ENCODE measurements at regions not wholly inside any gene's neighbourhood (a gene's known extent, or its start where the extent isn't known, plus 50 kb on each side); places are given as distances from the start of the nearest gene placed in this dataset.

DNA sequence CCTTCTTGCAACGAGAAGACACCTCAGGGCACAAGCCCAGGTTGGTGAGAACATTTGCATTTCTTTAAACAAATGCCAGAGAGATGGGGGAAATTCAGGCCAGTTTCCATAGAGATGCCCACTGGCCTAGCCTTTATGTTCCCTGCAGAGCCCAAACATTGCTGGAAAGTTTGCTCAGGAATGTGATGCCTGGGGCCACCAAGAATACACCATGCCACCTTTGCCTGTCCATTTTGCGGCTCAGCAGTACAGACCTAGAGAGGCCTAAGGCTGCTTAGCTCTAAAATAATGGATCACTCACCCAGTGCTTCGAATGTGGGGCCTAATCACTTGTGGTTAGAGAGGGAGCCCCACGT, 210.0 kb downstream of the RPLP1 start:
- ChIA-PET CTCF (interaction anchor here (1.1 kb wide), 1 partner anchor 825 kb away, joined by 3 read pairs; no protein-coding TSS in a partner anchor), POLR2A (no interaction called here)
- TF ChIP-seq, protein P1, sequence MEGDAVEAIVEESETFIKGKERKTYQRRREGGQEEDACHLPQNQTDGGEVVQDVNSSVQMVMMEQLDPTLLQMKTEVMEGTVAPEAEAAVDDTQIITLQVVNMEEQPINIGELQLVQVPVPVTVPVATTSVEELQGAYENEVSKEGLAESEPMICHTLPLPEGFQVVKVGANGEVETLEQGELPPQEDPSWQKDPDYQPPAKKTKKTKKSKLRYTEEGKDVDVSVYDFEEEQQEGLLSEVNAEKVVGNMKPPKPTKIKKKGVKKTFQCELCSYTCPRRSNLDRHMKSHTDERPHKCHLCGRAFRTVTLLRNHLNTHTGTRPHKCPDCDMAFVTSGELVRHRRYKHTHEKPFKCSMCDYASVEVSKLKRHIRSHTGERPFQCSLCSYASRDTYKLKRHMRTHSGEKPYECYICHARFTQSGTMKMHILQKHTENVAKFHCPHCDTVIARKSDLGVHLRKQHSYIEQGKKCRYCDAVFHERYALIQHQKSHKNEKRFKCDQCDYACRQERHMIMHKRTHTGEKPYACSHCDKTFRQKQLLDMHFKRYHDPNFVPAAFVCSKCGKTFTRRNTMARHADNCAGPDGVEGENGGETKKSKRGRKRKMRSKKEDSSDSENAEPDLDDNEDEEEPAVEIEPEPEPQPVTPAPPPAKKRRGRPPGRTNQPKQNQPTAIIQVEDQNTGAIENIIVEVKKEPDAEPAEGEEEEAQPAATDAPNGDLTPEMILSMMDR (IDR thresholded peaks at IDR 0.05; ENCODE audit: low read depth, low read length) = no peak
- H3K27ac ChIP-seq (ENCODE audit: low read depth, low read length) = no peak overlapping the region
- H3K4me3 ChIP-seq (ENCODE audit: low read depth, low read length) = no peak overlapping the region
- H3K27me3 ChIP-seq (ENCODE audit: control insufficient read depth, insufficient read depth, low read length) = peaks cover 49% of the 10 kb centered on the region
- no peaks in the 10 kb centered on the region for H3K9me3 ChIP-seq (ENCODE audit: control insufficient read depth, insufficient read depth, low read length)
- DNase-seq (ENCODE audit: low read depth, low spot score) = no peak

DNA sequence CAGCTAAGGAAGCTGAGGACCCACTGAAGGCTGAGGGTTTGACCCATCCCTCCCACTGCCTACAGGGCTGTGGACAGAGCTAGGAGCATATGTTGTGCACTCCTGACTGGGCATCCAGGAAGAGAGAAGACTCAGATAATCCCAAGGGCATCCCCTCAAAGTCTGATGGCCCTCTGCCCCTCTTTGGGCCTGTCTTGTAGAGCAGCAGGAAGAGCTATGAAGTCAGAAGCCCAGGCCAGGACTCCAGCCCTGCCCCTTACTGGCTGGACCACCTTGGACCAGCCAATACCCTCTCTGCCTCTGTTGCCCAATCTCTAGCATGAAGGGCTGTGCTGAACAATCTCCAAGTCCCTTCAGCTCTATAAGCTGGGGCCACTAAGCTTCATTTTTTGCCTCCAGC, 210.8 kb downstream of the RPLP1 start:
- Histone ChIP-seq H3K9me3 (ENCODE audit: control insufficient read depth, insufficient read depth, low read length) (no peaks in the 10 kb centered on the region), H3K27me3 (ENCODE audit: control insufficient read depth, insufficient read depth, low read length) (peaks cover 48% of the 10 kb centered on the region), H3K27ac (ENCODE audit: low read depth, low read length) (no peak overlapping the region), H3K4me3 (ENCODE audit: low read depth, low read length) (no peak overlapping the region)
- ChIA-PET CTCF (interaction anchor here (1.1 kb wide), 1 partner anchor 824 kb away, joined by 3 read pairs; no protein-coding TSS in a partner anchor), POLR2A (no interaction called here)
- TF ChIP-seq, protein P1 (IDR thresholded peaks at IDR 0.05; ENCODE audit: low read depth, low read length) = no peak
- DNase-seq (ENCODE audit: low read depth, low spot score) = no peak

DNA sequence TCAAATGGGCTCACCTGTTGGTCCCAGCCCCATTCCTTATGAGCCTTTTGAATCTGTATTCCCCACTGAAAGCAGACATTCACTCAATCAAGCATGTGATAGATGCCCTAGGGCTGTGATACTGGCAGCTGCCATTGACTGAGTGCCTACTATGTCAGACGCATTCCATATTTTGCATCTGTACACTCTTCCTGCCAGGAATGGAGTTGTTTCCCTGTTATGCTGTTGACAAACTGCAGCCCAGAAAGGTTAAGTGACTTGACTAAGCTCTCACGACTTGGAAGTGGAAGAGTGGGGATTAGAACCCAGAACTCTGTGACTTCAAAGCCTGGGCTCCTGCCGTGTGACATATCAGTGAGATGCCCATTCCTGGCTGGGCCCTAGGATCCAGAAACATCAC, 211.4 kb downstream of the RPLP1 start:
- Histone ChIP-seq H3K27ac (ENCODE audit: low read depth, low read length) (no peak overlapping the region), H3K27me3 (ENCODE audit: control insufficient read depth, insufficient read depth, low read length) (peaks cover 45% of the 10 kb centered on the region), H3K4me3 (ENCODE audit: low read depth, low read length) (no peak overlapping the region), H3K9me3 (ENCODE audit: control insufficient read depth, insufficient read depth, low read length) (no peaks in the 10 kb centered on the region)
- POLR2A ChIA-PET = no interaction called here
- TF ChIP-seq, protein P1 (IDR thresholded peaks at IDR 0.05; ENCODE audit: low read depth, low read length) = no peak
- CTCF ChIA-PET = no interaction called here
- DNase-seq (ENCODE audit: low read depth, low spot score) = no peak

DNA sequence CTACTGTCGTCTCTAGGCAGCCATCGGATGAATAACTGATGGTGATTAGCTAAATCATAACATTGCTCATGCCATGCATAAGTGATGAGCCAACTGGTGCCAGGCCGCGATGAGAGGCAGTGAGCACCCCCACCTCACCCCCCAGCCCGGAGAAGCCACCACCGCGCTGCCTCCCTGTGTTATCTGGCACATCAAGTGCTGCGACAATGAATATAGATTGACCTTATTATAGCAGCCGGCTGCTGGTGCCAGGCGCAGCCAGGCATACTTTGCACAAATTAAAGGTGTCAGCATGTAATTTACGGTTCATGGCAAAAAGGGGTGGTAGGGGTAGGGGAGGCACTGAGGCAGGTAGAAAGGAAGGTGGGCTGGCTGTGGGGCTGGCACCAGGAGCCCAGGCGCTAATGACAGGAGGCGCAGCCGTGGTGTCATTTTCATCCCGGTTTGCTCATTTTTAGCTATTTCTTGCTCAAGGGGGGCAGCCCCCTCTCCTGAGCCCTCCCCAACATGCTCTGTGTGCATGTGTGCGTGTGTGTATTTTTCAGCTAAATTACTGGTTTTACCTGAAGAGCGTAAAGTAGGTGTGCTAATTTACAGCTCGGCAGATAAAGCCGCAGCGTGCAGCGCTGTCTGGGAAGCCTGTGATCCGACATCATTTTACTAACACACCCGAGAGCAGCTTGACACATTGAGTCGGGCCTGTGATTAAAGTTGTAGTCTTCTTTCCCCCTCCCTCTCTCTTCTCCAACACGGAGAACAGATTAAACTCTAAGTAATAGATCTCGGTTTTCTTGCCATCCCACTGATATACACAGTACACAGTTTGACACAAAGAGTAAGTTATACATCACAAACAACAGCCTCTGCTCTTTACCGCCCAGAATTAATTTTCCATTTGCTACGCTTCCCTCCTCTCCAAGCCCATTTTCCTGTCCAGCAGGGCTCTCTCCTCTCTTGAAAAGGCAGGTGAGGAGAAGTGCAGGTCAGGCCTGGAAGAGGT, 212.3 kb downstream of the RPLP1 start:
- Histone ChIP-seq H3K4me3 (ENCODE audit: low read depth, low read length) (no peak overlapping the region), H3K9me3 (ENCODE audit: control insufficient read depth, insufficient read depth, low read length) (no peaks in the 10 kb centered on the region), H3K27ac (ENCODE audit: low read depth, low read length) (no peak overlapping the region), H3K27me3 (ENCODE audit: control insufficient read depth, insufficient read depth, low read length) (peaks cover 49% of the 10 kb centered on the region)
- no peak for DNase-seq (ENCODE audit: low read depth, low spot score)
- CTCF ChIA-PET = no interaction called here
- TF ChIP-seq, protein P1 (IDR thresholded peaks at IDR 0.05; ENCODE audit: low read depth, low read length) = no peak
- POLR2A ChIA-PET = no interaction called here

DNA sequence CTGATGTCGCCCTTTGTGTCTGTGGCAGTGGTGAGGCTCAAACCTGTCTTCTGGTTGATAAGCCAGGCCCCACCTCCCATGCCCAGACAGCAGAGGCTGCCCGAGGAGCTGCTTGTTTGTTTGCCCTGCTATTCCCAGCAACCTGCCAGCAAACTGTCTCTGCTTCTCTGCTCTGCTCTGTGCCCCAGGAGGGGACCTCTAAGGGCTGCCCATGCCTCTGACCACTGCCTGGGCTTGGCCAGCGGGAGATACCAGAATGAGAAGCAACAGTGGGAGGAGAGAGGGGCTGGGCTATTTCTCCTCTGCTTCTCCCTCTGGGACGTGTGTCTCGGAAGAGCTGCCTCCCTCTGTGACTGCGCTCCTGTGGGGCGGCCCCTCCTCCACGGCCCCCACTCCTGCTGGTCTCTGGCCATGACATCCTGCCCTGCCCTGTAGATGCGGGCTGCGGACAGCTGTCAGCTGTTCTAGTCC, 213.1 kb downstream of the RPLP1 start:
- ChIA-PET POLR2A (no interaction called here), CTCF (no interaction called here)
- peaks cover 54% of the 10 kb centered on the region for H3K27me3 ChIP-seq (ENCODE audit: control insufficient read depth, insufficient read depth, low read length)

More for the DNA sequence above, 213.1 kb downstream of the RPLP1 start:
- TF ChIP-seq, protein P1 (IDR thresholded peaks at IDR 0.05; ENCODE audit: low read depth, low read length) = no peak
- Histone ChIP-seq H3K9me3 (ENCODE audit: control insufficient read depth, insufficient read depth, low read length) (no peaks in the 10 kb centered on the region), H3K4me3 (ENCODE audit: low read depth, low read length) (no peak overlapping the region), H3K27ac (ENCODE audit: low read depth, low read length) (no peak overlapping the region)
- no peak for DNase-seq (ENCODE audit: low read depth, low spot score)

Data from AG04450 (cell line).